PC-3 (cell line): ENCODE measurements at regions not wholly inside any gene's neighbourhood (a gene's known extent, or its start where the extent isn't known, plus 50 kb on each side); places are given as distances from the start of the nearest gene placed in this dataset.

ENCODE experiments used
- ATAC-seq: fragments of 200-7000 bp; cut with Tn5 transposase; 2 replicates; pipeline ENCODE4 v1.9.1; 2020; ENCODE audit warnings: mild to moderate bottlenecking, moderate library complexity
- BruUV-seq: library from RNA; stranded (reverse); fragments of 400-500 nt; replicated peaks from 2 replicates; lab custom pipeline; 2021; lab: Mats Ljungman, UMichigan
- CTCF ChIA-PET: fragments of 300-600 bp; sonication (Branson Sonifier 250); formaldehyde crosslinking; loops from one replicate; lab custom pipeline; 2022; ENCODE audit warnings: antibody characterized with exemption; lab: Charles Lee
- POLR2A ChIA-PET: fragments of 300-600 bp; sonication (Branson Sonifier 250); formaldehyde crosslinking; loops from one replicate; lab custom pipeline; 2022; ENCODE audit warnings: antibody characterized with exemption; ENCODE audit not compliant: unreplicated experiment; lab: Charles Lee
- DNase-seq: peaks from one replicate; pipeline ENCODE4 v3.0.0-alpha.2; 2015
- H2AFZ ChIP-seq: fragments of 300-600 bp; sonication (generic); 2 replicates; pipeline ENCODE4 v1.6.0; 2016; ENCODE audit warnings: antibody characterized with exemption, low read length
- H3F3A ChIP-seq: fragments of 300-600 bp; sonication (generic); one replicate; pipeline ENCODE4 v1.6.0; 2017; ENCODE audit warnings: antibody characterized with exemption, low read length, control low read depth, mild to moderate bottlenecking; ENCODE audit not compliant: unreplicated experiment
- H3K27ac ChIP-seq: fragments of 300-600 bp; sonication (generic); 2 replicates; pipeline ENCODE4 v1.5.1; 2016; ENCODE audit warnings: mild to moderate bottlenecking, low read length
- H3K27me3 ChIP-seq: fragments of 300-600 bp; sonication (generic); 2 replicates; pipeline ENCODE4 v1.6.1; 2016; ENCODE audit warnings: low read length, mixed read lengths
- H3K36me3 ChIP-seq: fragments of 300-600 bp; sonication (generic); 2 replicates; pipeline ENCODE4 v1.6.1; 2016; ENCODE audit warnings: low read depth, mixed run types, low read length, mixed read lengths
- H3K4me1 ChIP-seq: fragments of 300-600 bp; sonication (generic); 2 replicates; pipeline ENCODE4 v1.5.1; 2016; ENCODE audit warnings: low read length; ENCODE audit not compliant: insufficient read depth
- H3K4me2 ChIP-seq: fragments of 300-600 bp; sonication (generic); 2 replicates; pipeline ENCODE4 v1.6.0; 2016; ENCODE audit warnings: low read length
- H3K4me3 ChIP-seq: fragments of 300-600 bp; sonication (generic); 2 replicates; pipeline ENCODE4 v1.5.1; 2016; ENCODE audit warnings: mild to moderate bottlenecking, low read length, mixed read lengths
- H3K79me2 ChIP-seq: fragments of 300-600 bp; sonication (generic); 2 replicates; pipeline ENCODE4 v1.6.1; 2017; ENCODE audit warnings: low read length, mixed read lengths
- H3K9ac ChIP-seq: fragments of 300-600 bp; sonication (generic); 2 replicates; pipeline ENCODE4 v1.6.0; 2016; ENCODE audit warnings: mild to moderate bottlenecking, low read length
- H3K9me2 ChIP-seq: fragments of 300-600 bp; sonication (generic); replicated peaks from 2 replicates; pipeline ENCODE4 v1.6.1; 2016; ENCODE audit warnings: mixed run types, low read length, mixed read lengths
- H3K9me3 ChIP-seq: fragments of 300-600 bp; sonication (generic); 2 replicates; pipeline ENCODE4 v1.6.1; 2016; ENCODE audit warnings: low read length, mixed read lengths
- H4K20me1 ChIP-seq: fragments of 300-600 bp; sonication (generic); 2 replicates; pipeline ENCODE4 v1.6.1; 2016; ENCODE audit warnings: low read length, mixed read lengths
- CTCF ChIP-seq: fragments of 300-600 bp; sonication (generic); conservative IDR thresholded peaks from 2 replicates; pipeline ENCODE4 v1.5.1; 2017; ENCODE audit warnings: antibody characterized with exemption, low read depth, mild to moderate bottlenecking, low read length
- EZH2 ChIP-seq: fragments of 300-600 bp; sonication (generic); IDR thresholded peaks from one replicate; pipeline ENCODE4 v1.6.1; 2017; ENCODE audit warnings: antibody characterized with exemption, mild to moderate bottlenecking, low read length; ENCODE audit not compliant: unreplicated experiment
- EZH2phosphoT487 ChIP-seq: fragments of 300-600 bp; sonication (generic); IDR thresholded peaks from 2 replicates; pipeline ENCODE4 v1.6.1; 2018; ENCODE audit warnings: mild to moderate bottlenecking, antibody characterized with exemption, low read length, borderline replicate concordance
- intact Hi-C: fragments of 100-400 bp; cut with micrococcal nuclease; formaldehyde crosslinking; loops from 2 replicates; pipeline ENCODE4 v1.9.0; 2023

- peaks cover 7% of the 10 kb centered on the region; the same call in 1 of the 2 replicates for H3K27me3 ChIP-seq
- H3F3A ChIP-seq = no peaks in the 10 kb centered on the region
- H3K79me2 ChIP-seq = no peaks in the 10 kb centered on the region
- TF ChIP-seq EZH2 (no peak), EZH2phosphoT487 (no peak), CTCF (no peak)
- no peaks in the 10 kb centered on the region for H3K36me3 ChIP-seq
- CTCF ChIA-PET = no interaction called here
- no peak overlapping the region for H3K4me3 ChIP-seq
- no peaks in the 10 kb centered on the region for H3K4me1 ChIP-seq
- intact Hi-C loops = no loop called here
- no peak for ATAC-seq
- no peak overlapping the region for H3K27ac ChIP-seq
- no peaks in the 10 kb centered on the region for H3K9me3 ChIP-seq
- H3K4me2 ChIP-seq = no peak overlapping the region
- POLR2A ChIA-PET = no interaction called here
- H3K9ac ChIP-seq = no peak overlapping the region
- no TSS peak for BruUV-seq
- H4K20me1 ChIP-seq = no peaks in the 10 kb centered on the region
- no peak overlapping the region for H2AFZ ChIP-seq
- DNase-seq = peak; percentile 3
- no peaks in the 10 kb centered on the region for H3K9me2 ChIP-seq
Observed at GRCh38 chr2:59236723-59237122, 995.6 kb upstream of the FANCL start.

- no peaks in the 10 kb centered on the region for H3K27me3 ChIP-seq
- TF ChIP-seq CTCF (no peak), EZH2phosphoT487 (no peak), EZH2 (no peak)
- ChIA-PET CTCF (no interaction called here), POLR2A (no interaction called here)
- intact Hi-C loops = no loop called here
- no peaks in the 10 kb centered on the region for H4K20me1 ChIP-seq
- no peak for DNase-seq
- ATAC-seq = no peak
- H3K4me1 ChIP-seq = no peaks in the 10 kb centered on the region
- H3K9me2 ChIP-seq = no peaks in the 10 kb centered on the region
- H3K9me3 ChIP-seq = no peaks in the 10 kb centered on the region
- H3K4me2 ChIP-seq = no peak overlapping the region
- no peaks in the 10 kb centered on the region for H3K36me3 ChIP-seq
- no peak overlapping the region for H3K4me3 ChIP-seq
- no peak overlapping the region for H3K27ac ChIP-seq
- H3F3A ChIP-seq = no peaks in the 10 kb centered on the region
- BruUV-seq = no TSS peak
- H2AFZ ChIP-seq = no peak overlapping the region
- H3K9ac ChIP-seq = no peak overlapping the region
- H3K79me2 ChIP-seq = no peaks in the 10 kb centered on the region
Observed at GRCh38 chr2:59233920-59234319, 992.8 kb upstream of the FANCL start.

- H3K27me3 ChIP-seq = no peaks in the 10 kb centered on the region
- POLR2A ChIA-PET = no interaction called here
- no peaks in the 10 kb centered on the region for H3K79me2 ChIP-seq
- H3K4me3 ChIP-seq = no peak overlapping the region
- CTCF ChIA-PET = no interaction called here
- no peak overlapping the region for H3K27ac ChIP-seq
- ATAC-seq (no peak), DNase-seq (no peak)
- H3K9ac ChIP-seq = no peak overlapping the region
- no peaks in the 10 kb centered on the region for H3F3A ChIP-seq
- intact Hi-C loops = no loop called here
- H2AFZ ChIP-seq = no peak overlapping the region
- H3K36me3 ChIP-seq = no peaks in the 10 kb centered on the region
- no peaks in the 10 kb centered on the region for H4K20me1 ChIP-seq
- no peaks in the 10 kb centered on the region for H3K9me3 ChIP-seq
- no TSS peak for BruUV-seq
- no peak overlapping the region for H3K4me2 ChIP-seq
- no peaks in the 10 kb centered on the region for H3K9me2 ChIP-seq
- no peak for TF ChIP-seq CTCF
- no peak for TF ChIP-seq EZH2
- TF ChIP-seq EZH2phosphoT487 = no peak
- H3K4me1 ChIP-seq = no peaks in the 10 kb centered on the region
Observed at GRCh38 chr2:59233448-59233847, 992.3 kb upstream of the FANCL start.
